Esophagus muscularis mucosa (tissue), 4 donors: ENCODE measurements at regions not wholly inside any gene's neighbourhood (a gene's known extent, or its start where the extent isn't known, plus 50 kb on each side); places are given as distances from the start of the nearest gene placed in this dataset.

ENCODE experiments used
- DNase-seq: peaks from one replicate; pipeline ENCODE4 v3.0.0-alpha.2; 2017; ENCODE audit errors: extremely low spot score
- H3K27ac ChIP-seq, 4 donors: fragments of 200-600 bp; sonication (generic); replicated peaks in 1 of 4; 1 replicate in 3 of 4; 2 replicates in 1 of 4; pipeline ENCODE4 v1.5.1; 2016 to 2019; ENCODE audit warnings: mild to moderate bottlenecking in 1 of 4
- H3K27me3 ChIP-seq, 4 donors: fragments of 200-600 bp; sonication (generic); one replicate each; pipeline versions ENCODE4 v1.5.1 to v1.6.0; 2016 to 2019
- H3K36me3 ChIP-seq, 4 donors: fragments of 200-600 bp; sonication (generic); one replicate each; pipeline ENCODE4 v1.5.1; 2016 to 2019
- H3K4me1 ChIP-seq, 4 donors: fragments of 200-600 bp; sonication (generic); one replicate each; pipeline ENCODE4 v1.5.1; 2016 to 2019
- H3K4me3 ChIP-seq, 4 donors: fragments of 200-600 bp; sonication (generic); 1 replicate in 2 of 4; 2 replicates in 2 of 4; pipeline ENCODE4 v1.5.1; 2016 to 2019; ENCODE audit warnings: mild to moderate bottlenecking in 4 of 4, moderate library complexity in 1 of 4
- H3K9me3 ChIP-seq, 4 donors: fragments of 200-600 bp; sonication (generic); 1 replicate in 3 of 4; 2 replicates in 1 of 4; pipeline ENCODE4 v1.5.1; 2016 to 2019
- CTCF ChIP-seq, 3 experiments: fragments of 200-600 bp in 2 of 3; fragments of 450-650 bp in 1 of 3; sonication (generic) in 2 of 3; IDR thresholded peaks; one replicate each; pipeline ENCODE4 v1.5.1; 2017 to 2019; ENCODE audit warnings: antibody characterized with exemption in 3 of 3, mild to moderate bottlenecking in 2 of 3, moderate library complexity in 1 of 3
- EP300 ChIP-seq: sonication (generic); formaldehyde crosslinking; IDR thresholded peaks from one replicate; pipeline ENCODE4 v1.6.1; 2017; ENCODE audit warnings: antibody characterized with exemption
- POLR2A ChIP-seq: fragments of 450-650 bp; IDR thresholded peaks from one replicate; pipeline ENCODE4 v1.6.1; 2017; ENCODE audit warnings: antibody characterized with exemption, moderate library complexity, mild to moderate bottlenecking, low read depth
- POLR2AphosphoS5 ChIP-seq, 2 donors: sonication (generic); formaldehyde crosslinking; IDR thresholded peaks; one replicate each; pipeline ENCODE4 v1.6.1; 2017; ENCODE audit warnings: antibody characterized with exemption in 2 of 2
- WGBS: methylation state at CpG from one replicate; pipeline ENCODE4 v1.1.5; 2018; 5-methylcytosine and 5-hydroxymethylcytosine counted together
- intact Hi-C: fragments of 100-400 bp; cut with DNase I; formaldehyde crosslinking; loops from one replicate; pipeline ENCODE4 v1.15.1; 2023

GRCh38 chr21:24395320-24395923 lies 1211.9 kb downstream of the MRPL39 start:
- no peak for DNase-seq
- H3K9me3 ChIP-seq, result no peaks in the 10 kb centered on the region
- TF ChIP-seq POLR2AphosphoS5 (IDR thresholded peaks at IDR 0.05) (no peak), EP300 (no peak), POLR2A (no peak), CTCF (IDR thresholded peaks at IDR 0.05) (no peak)
- no peaks in the 10 kb centered on the region for H3K36me3 ChIP-seq
- no peak overlapping the region for H3K4me3 ChIP-seq
- intact Hi-C loops, result no loop called here
- 58% methylated on average over 2 of the region's 2 CpGs for WGBS
- H3K27ac ChIP-seq, result no peak overlapping the region
- H3K4me1 ChIP-seq, result no peaks in the 10 kb centered on the region
- H3K27me3 ChIP-seq, result no peaks in the 10 kb centered on the region

- H3K27me3 ChIP-seq, result no peaks in the 10 kb centered on the region
- H3K36me3 ChIP-seq, result no peaks in the 10 kb centered on the region
- intact Hi-C loops, result no loop called here
- DNase-seq, result no peak
- no peaks in the 10 kb centered on the region for H3K4me1 ChIP-seq
- TF ChIP-seq EP300 (no peak), POLR2A (no peak), CTCF (IDR thresholded peaks at IDR 0.05) (no peak)
- no peak overlapping the region for H3K27ac ChIP-seq
- peaks cover 0 to 2% (median 0%) of the 10 kb centered on the region in 4 donors for H3K9me3 ChIP-seq
- H3K4me3 ChIP-seq, result no peak overlapping the region
- 62% methylated on average over 2 of the region's 3 CpGs for WGBS
Measured at GRCh38 chr21:24375201-24375600, 1232.1 kb downstream of the MRPL39 start.

GRCh38 chr21:24372506-24372905 lies 1234.8 kb downstream of the MRPL39 start:
- TF ChIP-seq POLR2AphosphoS5 (IDR thresholded peaks at IDR 0.05), result no peak
- no peak for TF ChIP-seq POLR2A
- no peak for TF ChIP-seq EP300
- no peak for TF ChIP-seq CTCF (IDR thresholded peaks at IDR 0.05)
- Histone ChIP-seq H3K9me3 (peaks cover 0 to 2% (median 0%) of the 10 kb centered on the region in 4 donors), H3K4me1 (no peaks in the 10 kb centered on the region), H3K4me3 (no peak overlapping the region), H3K27me3 (no peaks in the 10 kb centered on the region), H3K36me3 (no peaks in the 10 kb centered on the region), H3K27ac (no peak overlapping the region)
- 87% methylated on average over 4 of the region's 4 CpGs for WGBS
- intact Hi-C loops, result no loop called here
- DNase-seq, result no peak

GRCh38 chr21:24369746-24370145 lies 1237.5 kb downstream of the MRPL39 start:
- Histone ChIP-seq H3K36me3 (no peaks in the 10 kb centered on the region), H3K4me1 (no peaks in the 10 kb centered on the region), H3K4me3 (no peak overlapping the region), H3K27me3 (no peaks in the 10 kb centered on the region), H3K27ac (no peak overlapping the region), H3K9me3 (no peaks in the 10 kb centered on the region)
- TF ChIP-seq POLR2A, result no peak
- TF ChIP-seq CTCF (IDR thresholded peaks at IDR 0.05), result no peak
- no peak for TF ChIP-seq POLR2AphosphoS5 (IDR thresholded peaks at IDR 0.05)
- TF ChIP-seq EP300, result no peak
- intact Hi-C loops, result no loop called here
- no peak for DNase-seq
- 59% methylated on average over 1 of the region's 1 CpG for WGBS

GRCh38 chr21:24369278-24369677 lies 1238.0 kb downstream of the MRPL39 start:
- intact Hi-C loops, result no loop called here
- H3K4me1 ChIP-seq, result no peaks in the 10 kb centered on the region
- no peaks in the 10 kb centered on the region for H3K9me3 ChIP-seq
- 79% methylated on average over 2 of the region's 2 CpGs for WGBS
- H3K36me3 ChIP-seq, result no peaks in the 10 kb centered on the region
- H3K4me3 ChIP-seq, result no peak overlapping the region
- no peak overlapping the region for H3K27ac ChIP-seq
- H3K27me3 ChIP-seq, result no peaks in the 10 kb centered on the region
- DNase-seq, result no peak
- no peak for TF ChIP-seq POLR2A
- TF ChIP-seq CTCF (IDR thresholded peaks at IDR 0.05), result no peak
- no peak for TF ChIP-seq EP300
- no peak for TF ChIP-seq POLR2AphosphoS5 (IDR thresholded peaks at IDR 0.05)
